ENCODE measurements at regions not wholly inside any gene's neighbourhood (a gene's known extent, or its start where the extent isn't known, plus 50 kb on each side); places are given as distances from the start of the nearest gene placed in this dataset.
"Not testable (repeated sequence)": the region's sequence is repeated elsewhere in the genome, so short reads cannot be mapped to it uniquely, and the experiment has no call there.

- H3K27me3 Mint-ChIP-seq, result not testable (repeated sequence)
Observed at GRCh38 chr9:42656789-42657188, 473.3 kb downstream of the SPATA31A6 start.

GRCh38 chr9:42657496-42657895 lies 474.0 kb downstream of the SPATA31A6 start:
- H3K36me3 Mint-ChIP-seq, result not testable (repeated sequence)

More at GRCh38 chr9:42656789-42657188, 473.3 kb downstream of the SPATA31A6 start:
- POLR2A ChIA-PET; intact Hi-C loops (cut with micrococcal nuclease); DNase-seq; H3K4me1 Mint-ChIP-seq (ENCODE audit: low read depth); H3K9me3 Mint-ChIP-seq; H3K4me3 Mint-ChIP-seq; H3K27ac Mint-ChIP-seq; CTCF ChIA-PET; H3K36me3 Mint-ChIP-seq: not testable (repeated sequence)

DNA sequence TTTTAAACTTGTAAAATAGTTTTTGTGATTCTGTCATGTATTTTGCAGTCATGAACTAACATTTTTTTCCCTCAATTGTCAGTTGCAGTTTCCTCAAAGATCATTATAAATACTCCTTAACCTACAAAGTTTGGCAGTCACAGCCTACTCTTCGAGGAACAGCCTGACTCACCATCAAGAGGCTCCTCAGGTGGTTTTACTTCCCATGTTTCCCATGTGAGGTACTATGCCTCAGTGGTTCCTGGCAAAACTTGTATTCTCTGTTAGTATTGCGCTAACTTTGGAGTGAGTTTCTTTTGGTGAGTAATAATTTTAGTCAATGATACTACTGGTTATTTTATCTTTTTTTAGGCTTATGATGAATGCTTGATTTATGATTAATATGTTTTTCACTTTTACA lies 513.7 kb downstream of the SPATA31A6 start:
- POLR2A ChIA-PET; H3K4me3 Mint-ChIP-seq; H3K36me3 Mint-ChIP-seq; H3K4me1 Mint-ChIP-seq (ENCODE audit: low read depth); H3K27me3 Mint-ChIP-seq; H3K9me3 Mint-ChIP-seq; intact Hi-C loops (cut with micrococcal nuclease); DNase-seq; H3K27ac Mint-ChIP-seq; CTCF ChIA-PET: not testable (repeated sequence)

More at GRCh38 chr9:42657496-42657895, 474.0 kb downstream of the SPATA31A6 start:
- DNase-seq; CTCF ChIA-PET; intact Hi-C loops (cut with micrococcal nuclease); POLR2A ChIA-PET; H3K27me3 Mint-ChIP-seq; H3K9me3 Mint-ChIP-seq; H3K4me1 Mint-ChIP-seq (ENCODE audit: low read depth); H3K4me3 Mint-ChIP-seq; H3K27ac Mint-ChIP-seq: not testable (repeated sequence)

GRCh38 chr9:42702890-42703289 lies 519.4 kb downstream of the SPATA31A6 start:
- H3K36me3 Mint-ChIP-seq; H3K27ac Mint-ChIP-seq; CTCF ChIA-PET; POLR2A ChIA-PET; H3K9me3 Mint-ChIP-seq; H3K4me3 Mint-ChIP-seq; H3K4me1 Mint-ChIP-seq (ENCODE audit: low read depth); H3K27me3 Mint-ChIP-seq; DNase-seq; intact Hi-C loops (cut with micrococcal nuclease): not testable (repeated sequence)

DNA sequence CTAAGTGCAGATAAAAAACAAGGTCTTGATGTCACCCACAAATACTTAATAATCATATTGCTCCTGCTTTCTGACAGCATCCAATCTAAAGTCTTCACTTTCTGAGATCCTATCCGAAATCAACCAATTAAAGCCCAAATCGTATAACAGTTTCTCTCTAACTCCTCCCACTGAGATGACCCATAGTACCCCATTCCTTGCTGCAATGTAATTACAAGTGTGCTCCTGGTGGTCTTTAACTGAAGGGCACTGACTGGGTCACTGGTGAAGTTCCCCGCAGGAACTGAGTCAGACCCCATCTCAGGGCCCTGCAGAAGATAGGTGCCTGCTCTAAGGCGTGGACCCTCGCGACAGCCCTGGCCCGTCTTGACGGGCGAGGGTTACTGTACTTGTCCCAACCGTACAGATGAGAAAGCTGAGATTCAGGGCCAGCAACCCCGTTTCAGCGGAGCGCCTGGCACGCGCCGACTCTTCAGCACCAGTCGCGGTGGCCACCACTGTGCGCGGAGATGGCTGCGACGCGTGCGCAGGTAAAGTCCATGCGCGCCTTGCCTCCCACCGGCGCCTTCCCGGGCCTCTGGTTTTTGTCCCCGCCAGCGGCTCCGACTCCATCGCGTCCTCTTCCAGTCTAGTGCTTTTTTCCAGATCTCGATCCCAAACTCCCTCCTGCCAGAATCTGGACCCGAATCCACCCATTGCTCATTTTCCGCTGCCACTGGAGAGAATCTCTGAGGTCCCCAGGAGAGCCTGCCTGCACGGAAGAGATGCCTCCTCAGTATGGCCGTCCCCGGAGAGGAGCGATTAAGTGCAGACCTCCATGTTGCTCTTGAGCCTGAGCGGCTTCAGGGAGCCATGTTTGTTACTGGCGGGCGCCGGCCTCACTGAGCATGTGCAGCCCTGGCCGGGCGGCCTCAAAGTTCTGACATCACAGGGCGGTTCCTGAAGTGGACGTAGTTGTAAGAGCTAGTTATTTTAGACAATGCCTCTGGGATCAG lies 541.7 kb downstream of the SPATA31A6 start:
- DNase-seq, result peak; percentile 53
- POLR2A ChIA-PET; H3K27me3 Mint-ChIP-seq; H3K9me3 Mint-ChIP-seq; CTCF ChIA-PET; H3K4me1 Mint-ChIP-seq (ENCODE audit: low read depth); H3K4me3 Mint-ChIP-seq; H3K27ac Mint-ChIP-seq; intact Hi-C loops (cut with micrococcal nuclease); H3K36me3 Mint-ChIP-seq: not testable (repeated sequence)

GRCh38 chr9:42743030-42743814 lies 559.8 kb downstream of the SPATA31A6 start:
- H3K4me1 Mint-ChIP-seq (ENCODE audit: low read depth); intact Hi-C loops (cut with micrococcal nuclease); H3K27ac Mint-ChIP-seq; H3K36me3 Mint-ChIP-seq; H3K9me3 Mint-ChIP-seq; H3K27me3 Mint-ChIP-seq; H3K4me3 Mint-ChIP-seq; POLR2A ChIA-PET: not testable (repeated sequence)
- DNase-seq, result peak; percentile 74
- CTCF ChIA-PET, result interaction anchor here (0.7 kb wide), 1 partner anchor 14 kb away, joined by 3 read pairs; no protein-coding TSS in a partner anchor

- CTCF ChIA-PET, result interaction anchor here (0.5 kb wide), 1 partner anchor 14 kb away, joined by 3 read pairs; no protein-coding TSS in a partner anchor
- H3K9me3 Mint-ChIP-seq; H3K36me3 Mint-ChIP-seq; H3K27ac Mint-ChIP-seq; H3K4me1 Mint-ChIP-seq (ENCODE audit: low read depth); intact Hi-C loops (cut with micrococcal nuclease); DNase-seq; H3K27me3 Mint-ChIP-seq; H3K4me3 Mint-ChIP-seq; POLR2A ChIA-PET: not testable (repeated sequence)
Observed at GRCh38 chr9:42757251-42757650, 573.8 kb downstream of the SPATA31A6 start.

DNA sequence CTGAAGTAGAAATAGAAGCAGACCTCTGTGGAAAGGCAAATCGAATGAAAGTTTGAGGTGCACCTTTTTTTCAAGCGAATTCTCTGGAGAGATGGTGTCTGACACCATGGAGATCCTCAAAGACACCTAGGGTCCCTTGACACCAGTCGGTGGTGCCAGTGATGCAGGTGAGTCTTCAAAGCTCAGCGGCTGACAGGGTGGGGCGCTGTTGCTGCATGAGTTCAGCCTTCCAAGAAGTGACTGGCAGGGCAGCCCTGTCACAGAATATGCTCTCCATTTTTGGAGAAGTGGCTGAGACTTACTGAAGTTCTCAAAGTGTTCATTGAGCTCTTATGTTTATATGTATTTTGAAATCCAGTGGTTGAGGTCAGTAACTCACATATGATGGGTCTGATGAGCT lies 575.9 kb downstream of the SPATA31A6 start:
- H3K27me3 Mint-ChIP-seq; H3K9me3 Mint-ChIP-seq; H3K4me3 Mint-ChIP-seq; intact Hi-C loops (cut with micrococcal nuclease); H3K27ac Mint-ChIP-seq; POLR2A ChIA-PET; CTCF ChIA-PET; H3K36me3 Mint-ChIP-seq; H3K4me1 Mint-ChIP-seq (ENCODE audit: low read depth): not testable (repeated sequence)
- DNase-seq, result peak; percentile 13

DNA sequence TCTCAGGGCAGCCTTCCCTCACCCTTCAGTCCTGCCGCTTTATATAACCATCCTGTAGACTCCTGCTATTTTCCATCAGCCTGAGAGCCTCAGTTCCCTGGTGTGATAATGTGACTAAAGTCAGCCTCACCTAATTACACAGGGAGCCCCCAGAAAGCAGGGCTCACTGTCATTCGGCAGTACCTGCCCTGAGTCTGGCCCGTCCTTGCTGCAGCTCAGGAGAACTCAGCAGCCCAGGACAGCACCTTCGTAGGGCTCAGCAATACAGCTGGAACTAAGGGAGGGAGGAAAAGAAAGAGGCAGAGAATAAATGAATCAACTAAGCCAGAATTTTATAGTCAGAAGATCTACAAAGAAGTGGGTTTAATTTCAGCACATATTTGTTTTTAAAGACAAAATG lies 598.7 kb downstream of the SPATA31A6 start:
- CTCF ChIA-PET; H3K4me3 Mint-ChIP-seq; H3K27me3 Mint-ChIP-seq; POLR2A ChIA-PET; H3K4me1 Mint-ChIP-seq (ENCODE audit: low read depth); H3K9me3 Mint-ChIP-seq; DNase-seq; H3K36me3 Mint-ChIP-seq; H3K27ac Mint-ChIP-seq; intact Hi-C loops (cut with micrococcal nuclease): not testable (repeated sequence)

DNA sequence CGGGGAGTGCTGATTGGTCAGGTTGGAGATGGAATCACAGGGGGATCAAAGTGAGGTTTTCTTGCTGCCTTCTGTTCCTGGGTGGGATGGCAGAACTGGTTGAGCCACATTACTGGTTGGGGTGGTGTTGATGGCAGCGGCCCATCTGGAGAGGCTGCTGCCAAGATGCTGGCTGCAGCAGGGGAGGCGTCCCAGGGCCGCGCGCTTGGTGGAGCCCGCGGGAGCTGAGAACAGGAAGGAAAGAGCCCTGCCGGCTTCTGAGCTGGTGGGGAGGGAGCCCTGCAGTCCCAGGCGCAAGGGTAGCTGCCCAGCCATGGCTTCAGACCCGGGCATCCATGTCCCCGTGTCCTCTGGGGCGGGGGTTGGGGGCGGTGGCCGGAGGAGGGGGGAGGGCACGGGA lies 609.3 kb downstream of the SPATA31A6 start:
- H3K27me3 Mint-ChIP-seq, H3K4me3 Mint-ChIP-seq, CTCF ChIA-PET: not testable (repeated sequence)

GRCh38 chr9:42798571-42798970 lies 615.1 kb downstream of the SPATA31A6 start:
- H3K27me3 Mint-ChIP-seq; H3K4me1 Mint-ChIP-seq (ENCODE audit: low read depth); H3K36me3 Mint-ChIP-seq; H3K4me3 Mint-ChIP-seq; H3K9me3 Mint-ChIP-seq; CTCF ChIA-PET; DNase-seq; intact Hi-C loops (cut with micrococcal nuclease); POLR2A ChIA-PET; H3K27ac Mint-ChIP-seq: not testable (repeated sequence)

More for the DNA sequence above, 609.3 kb downstream of the SPATA31A6 start:
- intact Hi-C loops (cut with micrococcal nuclease); H3K4me1 Mint-ChIP-seq (ENCODE audit: low read depth); H3K9me3 Mint-ChIP-seq; POLR2A ChIA-PET; H3K36me3 Mint-ChIP-seq; H3K27ac Mint-ChIP-seq; DNase-seq: not testable (repeated sequence)

GRCh38 chr9:42802716-42803115 lies 619.3 kb downstream of the SPATA31A6 start:
- H3K4me1 Mint-ChIP-seq (ENCODE audit: low read depth); intact Hi-C loops (cut with micrococcal nuclease); CTCF ChIA-PET; H3K36me3 Mint-ChIP-seq; H3K27me3 Mint-ChIP-seq; H3K27ac Mint-ChIP-seq; H3K4me3 Mint-ChIP-seq; DNase-seq; POLR2A ChIA-PET; H3K9me3 Mint-ChIP-seq: not testable (repeated sequence)

Data from activated CD4-positive, alpha-beta memory T cell treated with anti-CD3 and anti-CD28 coated beads for 36 hours (primary cell).